Fibroblast of lung (primary cell): ENCODE measurements at regions not wholly inside any gene's neighbourhood (a gene's known extent, or its start where the extent isn't known, plus 50 kb on each side); places are given as distances from the start of the nearest gene placed in this dataset.

ENCODE experiments used
- CTCF ChIP-seq, 2 donors: IDR thresholded peaks in 1 of 2; conservative IDR thresholded peaks in 1 of 2; 1 replicate in 1 of 2; 2 replicates in 1 of 2; pipeline ENCODE4 v1.5.1; 2011 to 2012; ENCODE audit warnings: low read length in 2 of 2, control low read depth in 1 of 2, inconsistent platforms in 1 of 2, low read depth in 1 of 2, mild to moderate bottlenecking in 1 of 2
- EZH2 ChIP-seq: IDR thresholded peaks from 2 replicates; pipeline ENCODE4 v1.5.1; 2012; ENCODE audit warnings: low read length, control low read depth, mild to moderate bottlenecking; ENCODE audit errors: missing control alignments

DNA sequence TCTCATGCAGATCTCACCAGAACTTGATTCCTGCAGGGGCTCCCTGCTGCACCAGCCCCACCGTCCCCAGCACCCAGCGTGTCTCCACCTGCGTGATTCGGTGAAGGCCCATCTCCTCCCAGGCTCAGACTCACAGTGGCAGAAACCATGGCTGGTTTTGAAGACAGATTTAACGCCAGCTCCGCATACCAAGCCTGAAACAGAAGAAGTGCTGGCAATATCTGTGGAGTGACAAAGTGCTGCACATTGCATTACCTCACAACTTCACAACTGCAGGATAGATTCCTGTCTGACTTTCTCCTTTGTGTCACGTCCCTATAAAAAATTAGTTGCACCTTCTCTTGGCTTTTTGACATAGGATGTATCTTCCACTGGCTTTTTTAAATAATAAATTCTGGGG, 120.7 kb downstream of the TTLL2 start:
- TF ChIP-seq CTCF (conservative IDR thresholded peaks at IDR 0.05 in 1 of 2, IDR thresholded peaks at IDR 0.05 in 1 of 2; ENCODE audit: low read depth in 1 of 2, low read length in 2 of 2) (no peak), EZH2 (no peak)
